ENCODE measurements at regions not wholly inside any gene's neighbourhood (a gene's known extent, or its start where the extent isn't known, plus 50 kb on each side); places are given as distances from the start of the nearest gene placed in this dataset.
"Not testable (repeated sequence)": the region's sequence is repeated elsewhere in the genome, so short reads cannot be mapped to it uniquely, and the experiment has no call there.

- Histone ChIP-seq H3K4me2 (ENCODE audit: control insufficient read depth, extremely low read depth, insufficient read depth, low read depth, low read length) (no peak overlapping the region), H3K27ac (ENCODE audit: control insufficient read depth, insufficient read depth, low read length) (no peak overlapping the region), H2AFZ (ENCODE audit: control insufficient read depth, low read length) (no peak overlapping the region), H3K36me3 (ENCODE audit: control insufficient read depth in 2 of 2, extremely low read depth in 1 of 2, insufficient read depth in 2 of 2, low read length in 2 of 2) (no peaks in the 10 kb centered on the region), H3K9ac (ENCODE audit: control insufficient read depth, extremely low read depth, insufficient read depth, low read length) (no peak overlapping the region), H3K27me3 (ENCODE audit: control insufficient read depth, extremely low read depth, insufficient read depth, low read length) (no peaks in the 10 kb centered on the region), H4K20me1 (ENCODE audit: control insufficient read depth, extremely low read depth, insufficient read depth, low read length) (no peaks in the 10 kb centered on the region), H3K4me3 (ENCODE audit: control insufficient read depth in 2 of 3, extremely low read depth in 1 of 3, insufficient read depth in 2 of 3, low read depth in 1 of 3, low read length in 3 of 3) (no peak overlapping the region), H3K9me1 (ENCODE audit: control insufficient read depth, extremely low read depth, insufficient read depth, low read length) (no peaks in the 10 kb centered on the region), H3K9me3 (ENCODE audit: control insufficient read depth, low read depth, low read length) (no peaks in the 10 kb centered on the region), H3K79me2 (ENCODE audit: control insufficient read depth, insufficient read depth, low read length) (no peaks in the 10 kb centered on the region), H3K4me1 (ENCODE audit: control insufficient read depth, extremely low read depth, insufficient read depth, low read length) (no peaks in the 10 kb centered on the region)
- DNase-seq (ENCODE audit: low read depth, low spot score) (no peak), FAIRE-seq (no peak)
- no peak for TF ChIP-seq EZH2 (IDR thresholded peaks at IDR 0.05; ENCODE audit: low read length)
- no peak for TF ChIP-seq CTCF (optimal IDR thresholded peaks at IDR 0.05 in 1 of 3, IDR thresholded peaks at IDR 0.05 in 1 of 3, conservative IDR thresholded peaks at IDR 0.05 in 1 of 3; ENCODE audit: extremely low read depth in 1 of 3, insufficient read depth in 2 of 3, low read length in 3 of 3)
- dilution Hi-C loops (cut with MboI; ENCODE audit: extremely low pct_ligation_motif_present, low sequenced_read_pairs), result no loop called here
Observed at GRCh38 chr6:60891606-60892005, 1394.4 kb downstream of the KHDRBS2 start.

GRCh38 chr6:60877396-60877795 lies 1408.6 kb downstream of the KHDRBS2 start:
- H3K27ac ChIP-seq (ENCODE audit: control insufficient read depth, insufficient read depth, low read length); H3K4me2 ChIP-seq (ENCODE audit: control insufficient read depth, extremely low read depth, insufficient read depth, low read depth, low read length); H3K27me3 ChIP-seq (ENCODE audit: control insufficient read depth, extremely low read depth, insufficient read depth, low read length); H3K4me1 ChIP-seq (ENCODE audit: control insufficient read depth, extremely low read depth, insufficient read depth, low read length); FAIRE-seq; H3K79me2 ChIP-seq (ENCODE audit: control insufficient read depth, insufficient read depth, low read length); H4K20me1 ChIP-seq (ENCODE audit: control insufficient read depth, extremely low read depth, insufficient read depth, low read length); H3K4me3 ChIP-seq (ENCODE audit: control insufficient read depth in 2 of 3, extremely low read depth in 1 of 3, insufficient read depth in 2 of 3, low read depth in 1 of 3, low read length in 3 of 3); H3K9me3 ChIP-seq (ENCODE audit: control insufficient read depth, low read depth, low read length); H3K9me1 ChIP-seq (ENCODE audit: control insufficient read depth, extremely low read depth, insufficient read depth, low read length); dilution Hi-C loops (cut with MboI; ENCODE audit: extremely low pct_ligation_motif_present, low sequenced_read_pairs); H3K9ac ChIP-seq (ENCODE audit: control insufficient read depth, extremely low read depth, insufficient read depth, low read length); H2AFZ ChIP-seq (ENCODE audit: control insufficient read depth, low read length); H3K36me3 ChIP-seq (ENCODE audit: control insufficient read depth in 2 of 2, extremely low read depth in 1 of 2, insufficient read depth in 2 of 2, low read length in 2 of 2); DNase-seq (ENCODE audit: low read depth, low spot score): not testable (repeated sequence)

GRCh38 chr6:60870779-60871178 lies 1415.2 kb downstream of the KHDRBS2 start:
- H3K27ac ChIP-seq (ENCODE audit: control insufficient read depth, insufficient read depth, low read length); H3K36me3 ChIP-seq (ENCODE audit: control insufficient read depth in 2 of 2, extremely low read depth in 1 of 2, insufficient read depth in 2 of 2, low read length in 2 of 2); H4K20me1 ChIP-seq (ENCODE audit: control insufficient read depth, extremely low read depth, insufficient read depth, low read length); H3K9ac ChIP-seq (ENCODE audit: control insufficient read depth, extremely low read depth, insufficient read depth, low read length); H3K79me2 ChIP-seq (ENCODE audit: control insufficient read depth, insufficient read depth, low read length); H3K9me3 ChIP-seq (ENCODE audit: control insufficient read depth, low read depth, low read length); H3K4me2 ChIP-seq (ENCODE audit: control insufficient read depth, extremely low read depth, insufficient read depth, low read depth, low read length); H3K4me1 ChIP-seq (ENCODE audit: control insufficient read depth, extremely low read depth, insufficient read depth, low read length); FAIRE-seq; H3K4me3 ChIP-seq (ENCODE audit: control insufficient read depth in 2 of 3, extremely low read depth in 1 of 3, insufficient read depth in 2 of 3, low read depth in 1 of 3, low read length in 3 of 3); H3K9me1 ChIP-seq (ENCODE audit: control insufficient read depth, extremely low read depth, insufficient read depth, low read length); H3K27me3 ChIP-seq (ENCODE audit: control insufficient read depth, extremely low read depth, insufficient read depth, low read length); dilution Hi-C loops (cut with MboI; ENCODE audit: extremely low pct_ligation_motif_present, low sequenced_read_pairs); DNase-seq (ENCODE audit: low read depth, low spot score); H2AFZ ChIP-seq (ENCODE audit: control insufficient read depth, low read length): not testable (repeated sequence)
